LNCaP clone FGC (cell line): ENCODE measurements at regions not wholly inside any gene's neighbourhood (a gene's known extent, or its start where the extent isn't known, plus 50 kb on each side); places are given as distances from the start of the nearest gene placed in this dataset.

Experiments
- DNase-seq: peaks from one replicate; pipeline ENCODE4 v3.0.0-alpha.2; 2011; ENCODE audit warnings: low read depth
- H3K4me3 ChIP-seq: 2 replicates; pipeline ENCODE4 v1.5.1; 2011; ENCODE audit warnings: mild to moderate bottlenecking, low read depth, low read length, control low read depth
- TF ChIP-seq, protein P1 (sequence below): IDR thresholded peaks from 2 replicates; pipeline ENCODE4 v1.5.1; 2012; ENCODE audit warnings: mild to moderate bottlenecking; ENCODE audit not compliant: control insufficient read depth, insufficient read depth; ENCODE audit errors: extremely low read depth

DNA sequence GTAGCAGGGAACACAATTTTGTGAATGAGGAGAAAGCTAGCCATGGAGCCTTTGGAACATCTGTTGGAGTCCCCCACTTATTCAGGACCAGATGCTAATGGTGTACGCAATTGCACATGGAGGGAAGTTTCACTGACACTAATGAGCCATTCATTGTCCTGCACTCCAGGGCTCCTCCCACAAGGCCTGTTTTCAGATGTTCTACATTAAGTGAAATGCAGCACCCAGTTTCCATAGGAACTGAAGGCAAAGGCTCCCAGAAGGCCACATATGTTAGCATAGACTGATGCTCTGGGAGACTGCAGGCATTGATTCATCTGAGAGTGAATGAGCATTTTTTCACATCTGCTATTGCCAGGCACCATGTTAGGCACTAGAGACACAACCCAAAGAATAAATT is 399.5 kb downstream of the ETS1 start:
- no peak overlapping the region for H3K4me3 ChIP-seq
- no peak for DNase-seq
- TF ChIP-seq, protein P1, sequence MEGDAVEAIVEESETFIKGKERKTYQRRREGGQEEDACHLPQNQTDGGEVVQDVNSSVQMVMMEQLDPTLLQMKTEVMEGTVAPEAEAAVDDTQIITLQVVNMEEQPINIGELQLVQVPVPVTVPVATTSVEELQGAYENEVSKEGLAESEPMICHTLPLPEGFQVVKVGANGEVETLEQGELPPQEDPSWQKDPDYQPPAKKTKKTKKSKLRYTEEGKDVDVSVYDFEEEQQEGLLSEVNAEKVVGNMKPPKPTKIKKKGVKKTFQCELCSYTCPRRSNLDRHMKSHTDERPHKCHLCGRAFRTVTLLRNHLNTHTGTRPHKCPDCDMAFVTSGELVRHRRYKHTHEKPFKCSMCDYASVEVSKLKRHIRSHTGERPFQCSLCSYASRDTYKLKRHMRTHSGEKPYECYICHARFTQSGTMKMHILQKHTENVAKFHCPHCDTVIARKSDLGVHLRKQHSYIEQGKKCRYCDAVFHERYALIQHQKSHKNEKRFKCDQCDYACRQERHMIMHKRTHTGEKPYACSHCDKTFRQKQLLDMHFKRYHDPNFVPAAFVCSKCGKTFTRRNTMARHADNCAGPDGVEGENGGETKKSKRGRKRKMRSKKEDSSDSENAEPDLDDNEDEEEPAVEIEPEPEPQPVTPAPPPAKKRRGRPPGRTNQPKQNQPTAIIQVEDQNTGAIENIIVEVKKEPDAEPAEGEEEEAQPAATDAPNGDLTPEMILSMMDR: no peak

GRCh38 chr11:128187377-128187776 is 400.0 kb downstream of the ETS1 start:
- TF ChIP-seq, protein P1: no peak
- DNase-seq: no peak

DNA sequence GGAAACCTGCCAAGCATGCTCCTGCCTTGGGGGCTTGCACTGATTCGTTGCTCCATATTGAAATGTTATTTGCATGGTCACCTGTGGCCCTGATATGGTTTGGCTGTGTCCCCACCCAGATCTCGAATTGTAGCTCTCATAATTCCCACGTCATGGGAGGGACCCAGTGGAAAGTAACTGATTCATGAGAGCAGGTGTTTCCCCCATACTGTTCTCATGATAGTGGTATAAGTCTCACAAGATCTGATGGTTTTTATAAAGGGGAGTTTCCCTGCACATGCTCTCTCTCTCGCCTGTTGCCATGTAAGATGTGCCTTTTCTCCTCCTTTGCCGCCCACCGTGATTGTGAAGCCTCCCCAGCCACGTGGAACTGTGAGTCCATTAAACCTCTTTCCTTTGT is 402.4 kb downstream of the ETS1 start:
- TF ChIP-seq, protein P1: no peak
- DNase-seq: no peak
- no peak overlapping the region for H3K4me3 ChIP-seq

More at GRCh38 chr11:128187377-128187776, 400.0 kb downstream of the ETS1 start:
- H3K4me3 ChIP-seq: no peak overlapping the region

DNA sequence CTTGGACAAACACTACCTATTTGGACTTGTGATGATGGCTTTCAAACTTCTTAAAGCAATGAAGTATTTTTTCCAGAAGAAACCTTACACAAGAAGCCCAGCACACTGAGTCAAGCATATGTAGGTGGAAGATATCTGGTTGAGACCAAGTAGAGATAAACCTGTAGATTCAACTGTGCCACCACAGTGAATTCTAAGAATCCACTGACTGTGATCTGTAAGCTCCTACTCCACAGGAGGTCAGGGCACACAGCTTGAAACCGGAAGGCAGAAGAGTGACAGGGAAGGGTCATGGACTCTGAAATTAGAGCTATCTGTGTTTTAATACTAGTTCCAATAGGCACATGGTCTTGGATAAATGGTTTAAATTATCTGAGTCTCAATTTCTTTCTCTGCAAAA is 404.5 kb downstream of the ETS1 start:
- H3K4me3 ChIP-seq: no peak overlapping the region
- no peak for DNase-seq
- TF ChIP-seq, protein P1: no peak

DNA sequence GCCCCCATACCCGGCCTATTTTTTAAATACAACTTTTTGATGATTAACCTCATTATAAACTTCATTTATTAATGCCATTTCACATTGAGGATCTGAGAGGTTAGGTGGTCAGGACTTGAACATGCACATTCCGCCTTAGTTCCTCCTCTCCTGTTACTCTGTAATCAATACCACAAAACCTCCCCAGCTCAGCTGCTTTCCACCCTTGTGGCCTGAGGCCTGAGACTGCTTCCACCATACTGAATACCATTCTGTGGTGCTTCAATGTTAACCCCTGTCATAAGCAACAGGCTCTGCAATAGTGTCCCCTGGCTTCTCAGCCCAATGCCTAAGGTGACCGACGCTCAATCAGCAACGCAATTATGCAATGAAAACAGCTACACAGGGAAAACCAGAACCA is 405.4 kb downstream of the ETS1 start:
- TF ChIP-seq, protein P1: no peak
- no peak for DNase-seq
- H3K4me3 ChIP-seq: no peak overlapping the region

- no peak overlapping the region for H3K4me3 ChIP-seq
- TF ChIP-seq, protein P1: no peak
- DNase-seq: no peak
Observed at GRCh38 chr11:128181088-128181480, 406.3 kb downstream of the ETS1 start.

GRCh38 chr11:128180441-128181087 is 406.8 kb downstream of the ETS1 start:
- DNase-seq: no peak
- TF ChIP-seq, protein P1: no peak
- no peak overlapping the region for H3K4me3 ChIP-seq
